ENCODE measurements at regions not wholly inside any gene's neighbourhood (a gene's known extent, or its start where the extent isn't known, plus 50 kb on each side); places are given as distances from the start of the nearest gene placed in this dataset.

- TF ChIP-seq NRF1 (IDR thresholded peaks at IDR 0.05; ENCODE audit: low read depth, low read length) (no peak), CHD2 (IDR thresholded peaks at IDR 0.05; ENCODE audit: low read length) (no peak), TAF7 (optimal IDR thresholded peaks at IDR 0.05; ENCODE audit: borderline replicate concordance, low read depth, low read length) (no peak), HDAC6 (IDR thresholded peaks at IDR 0.05; ENCODE audit: low read depth, low read length) (no peak), ASH2L (IDR thresholded peaks at IDR 0.05; ENCODE audit: low read length) (no peak)
Observed at GRCh38 chr9:93380410-93381060, 71.0 kb upstream of the FAM120A start (continued).

Measured in H1 (cell line).